Calu3 (cell line): ENCODE measurements at regions not wholly inside any gene's neighbourhood (a gene's known extent, or its start where the extent isn't known, plus 50 kb on each side); places are given as distances from the start of the nearest gene placed in this dataset.

Experiments
- BruUV-seq: library from RNA; stranded (reverse); fragments of 400-500 nt; replicated peaks from 2 replicates; lab custom pipeline; 2021; lab: Mats Ljungman, UMichigan
- CTCF ChIA-PET: fragments of 300-600 bp; sonication (Branson Sonifier 250); formaldehyde crosslinking; loops from one replicate; lab custom pipeline; 2022; ENCODE audit warnings: antibody characterized with exemption; lab: Charles Lee
- DNase-seq: peaks from one replicate; pipeline ENCODE4 v3.0.0; 2022
- H3K27ac Mint-ChIP-seq: one replicate; pipeline ENCODE4 v1.8.0; 2022; ENCODE audit warnings: mixed read lengths; ENCODE audit not compliant: unreplicated experiment
- H3K27me3 Mint-ChIP-seq: one replicate; pipeline ENCODE4 v1.8.0; 2022; ENCODE audit warnings: mixed read lengths; ENCODE audit not compliant: unreplicated experiment
- H3K36me3 Mint-ChIP-seq: one replicate; pipeline ENCODE4 v1.8.0; 2022; ENCODE audit warnings: mild to moderate bottlenecking, moderate library complexity, mixed read lengths; ENCODE audit not compliant: insufficient read depth, unreplicated experiment
- H3K4me1 Mint-ChIP-seq: one replicate; pipeline ENCODE4 v1.8.0; 2022; ENCODE audit warnings: mild to moderate bottlenecking, low read depth, mixed read lengths; ENCODE audit not compliant: unreplicated experiment
- H3K4me3 Mint-ChIP-seq: one replicate; pipeline ENCODE4 v1.8.0; 2022; ENCODE audit warnings: mild to moderate bottlenecking, low read depth, moderate library complexity, mixed read lengths; ENCODE audit not compliant: unreplicated experiment
- H3K9me3 Mint-ChIP-seq: one replicate; pipeline ENCODE4 v1.8.0; 2022; ENCODE audit warnings: low read depth, mixed read lengths; ENCODE audit not compliant: unreplicated experiment
- intact Hi-C: fragments of 100-400 bp; cut with micrococcal nuclease; formaldehyde crosslinking; loops from one replicate; pipeline ENCODE4 v1.10.0; 2022; ENCODE audit not compliant: unreplicated experiment
- TF ChIP-seq, protein P1 (sequence below): fragments of 200-600 bp; IDR thresholded peaks from one replicate; pipeline ENCODE4 v1.8.0; 2022; ENCODE audit warnings: antibody characterized with exemption; ENCODE audit not compliant: unreplicated experiment

DNA sequence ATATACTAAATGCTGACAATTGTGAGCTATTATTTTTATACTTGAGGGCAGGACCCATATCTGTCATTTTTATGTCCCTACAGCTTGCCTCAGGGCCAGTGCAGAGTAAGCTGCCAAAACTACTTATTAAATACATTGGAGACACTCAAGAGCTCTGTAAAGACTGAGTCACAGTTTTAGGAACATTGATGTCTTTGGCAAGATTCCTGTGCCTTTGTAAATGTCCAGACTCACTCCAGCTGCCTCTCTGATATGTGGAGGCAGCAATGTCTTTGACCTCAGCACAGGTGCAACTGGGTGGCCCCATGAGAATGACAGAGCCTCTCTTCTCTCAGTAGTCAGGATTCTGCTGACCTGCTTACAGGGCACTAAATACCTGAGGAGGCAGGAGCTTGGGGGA is 363.2 kb downstream of the OSTF1 start:
- DNase-seq, result no peak

DNA sequence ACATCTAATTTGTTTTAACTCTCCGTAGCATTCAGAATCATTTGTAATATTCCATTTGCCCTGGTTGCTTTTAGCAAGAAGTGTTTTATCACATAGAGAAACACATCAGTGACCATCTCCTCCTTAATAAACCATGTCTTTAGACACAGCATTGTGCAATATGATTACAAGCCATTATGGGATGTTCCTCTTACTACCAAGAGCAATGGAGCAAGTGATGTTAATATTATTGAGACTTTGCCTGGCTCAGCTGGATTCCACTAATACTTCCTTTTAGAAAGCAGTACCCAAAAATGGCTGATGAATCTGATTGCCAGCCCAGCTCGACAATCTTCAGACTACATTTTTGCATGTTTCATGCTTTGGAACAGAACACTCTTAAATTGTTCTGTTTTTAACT is 364.2 kb downstream of the OSTF1 start:
- Mint-ChIP-seq H3K4me1 (no peaks in the 10 kb centered on the region), H3K36me3 (no peaks in the 10 kb centered on the region), H3K27me3 (peaks cover 63% of the 10 kb centered on the region), H3K4me3 (no peak overlapping the region), H3K27ac (no peak overlapping the region), H3K9me3 (no peaks in the 10 kb centered on the region)
- intact Hi-C loops, result no loop called here
- TF ChIP-seq, protein P1, sequence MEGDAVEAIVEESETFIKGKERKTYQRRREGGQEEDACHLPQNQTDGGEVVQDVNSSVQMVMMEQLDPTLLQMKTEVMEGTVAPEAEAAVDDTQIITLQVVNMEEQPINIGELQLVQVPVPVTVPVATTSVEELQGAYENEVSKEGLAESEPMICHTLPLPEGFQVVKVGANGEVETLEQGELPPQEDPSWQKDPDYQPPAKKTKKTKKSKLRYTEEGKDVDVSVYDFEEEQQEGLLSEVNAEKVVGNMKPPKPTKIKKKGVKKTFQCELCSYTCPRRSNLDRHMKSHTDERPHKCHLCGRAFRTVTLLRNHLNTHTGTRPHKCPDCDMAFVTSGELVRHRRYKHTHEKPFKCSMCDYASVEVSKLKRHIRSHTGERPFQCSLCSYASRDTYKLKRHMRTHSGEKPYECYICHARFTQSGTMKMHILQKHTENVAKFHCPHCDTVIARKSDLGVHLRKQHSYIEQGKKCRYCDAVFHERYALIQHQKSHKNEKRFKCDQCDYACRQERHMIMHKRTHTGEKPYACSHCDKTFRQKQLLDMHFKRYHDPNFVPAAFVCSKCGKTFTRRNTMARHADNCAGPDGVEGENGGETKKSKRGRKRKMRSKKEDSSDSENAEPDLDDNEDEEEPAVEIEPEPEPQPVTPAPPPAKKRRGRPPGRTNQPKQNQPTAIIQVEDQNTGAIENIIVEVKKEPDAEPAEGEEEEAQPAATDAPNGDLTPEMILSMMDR, result no peak
- BruUV-seq, result no TSS peak
- CTCF ChIA-PET, result no interaction called here
- no peak for DNase-seq

More for the DNA sequence above, 363.2 kb downstream of the OSTF1 start:
- H3K27me3 Mint-ChIP-seq, result peaks cover 65% of the 10 kb centered on the region
- H3K9me3 Mint-ChIP-seq, result no peaks in the 10 kb centered on the region
- no peaks in the 10 kb centered on the region for H3K36me3 Mint-ChIP-seq
- CTCF ChIA-PET, result no interaction called here
- H3K4me1 Mint-ChIP-seq, result no peaks in the 10 kb centered on the region
- TF ChIP-seq, protein P1, result no peak
- H3K27ac Mint-ChIP-seq, result no peak overlapping the region
- no peak overlapping the region for H3K4me3 Mint-ChIP-seq
- no TSS peak for BruUV-seq
- intact Hi-C loops, result no loop called here

DNA sequence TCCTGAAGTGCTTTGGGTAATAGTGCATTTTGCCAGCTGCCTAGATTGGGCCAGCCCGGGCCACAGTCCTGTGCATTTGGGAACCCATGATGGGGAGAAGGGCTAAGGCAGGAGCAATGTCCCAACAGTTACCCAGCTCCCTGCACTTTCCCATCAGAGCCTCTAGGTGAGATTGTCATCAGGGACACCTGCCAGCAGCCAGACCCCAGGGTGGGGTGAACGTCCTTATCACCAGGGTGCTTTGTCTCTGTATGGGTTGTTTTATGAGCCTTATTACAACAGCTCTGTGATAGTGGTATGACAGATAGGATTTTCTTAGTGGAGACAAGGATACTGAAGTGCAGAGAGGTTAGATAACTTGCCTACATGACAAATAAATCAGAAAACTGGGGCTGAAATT is 365.7 kb downstream of the OSTF1 start:
- CTCF ChIA-PET, result no interaction called here
- no peaks in the 10 kb centered on the region for H3K4me1 Mint-ChIP-seq

DNA sequence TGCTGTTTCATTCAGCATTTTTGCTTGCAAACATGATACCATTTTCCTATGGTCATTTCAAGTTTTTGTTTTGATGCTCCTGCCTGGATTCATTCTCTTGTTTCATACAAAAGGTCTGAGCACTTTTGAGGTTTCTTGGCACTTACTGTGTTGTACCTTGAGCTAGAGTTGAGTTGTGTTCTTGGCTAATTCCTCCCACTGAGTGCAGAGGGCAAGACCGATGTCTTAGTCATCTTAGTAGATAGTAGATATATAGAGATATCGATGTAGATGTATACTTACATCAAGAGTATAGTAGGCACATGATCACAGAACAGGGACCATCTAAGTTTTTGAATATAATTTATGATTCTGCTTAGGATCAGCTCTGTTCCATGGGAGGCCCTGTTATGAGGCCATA is 366.6 kb downstream of the OSTF1 start:
- Mint-ChIP-seq H3K4me1 (no peaks in the 10 kb centered on the region), H3K36me3 (no peaks in the 10 kb centered on the region), H3K9me3 (no peaks in the 10 kb centered on the region), H3K27ac (no peak overlapping the region), H3K27me3 (peaks cover 47% of the 10 kb centered on the region), H3K4me3 (no peak overlapping the region)
- DNase-seq, result no peak
- TF ChIP-seq, protein P1, result no peak
- CTCF ChIA-PET, result no interaction called here
- BruUV-seq, result no TSS peak
- intact Hi-C loops, result no loop called here

More for the DNA sequence above, 365.7 kb downstream of the OSTF1 start:
- intact Hi-C loops, result no loop called here
- no TSS peak for BruUV-seq
- peaks cover 52% of the 10 kb centered on the region for H3K27me3 Mint-ChIP-seq
- H3K36me3 Mint-ChIP-seq, result no peaks in the 10 kb centered on the region
- no peaks in the 10 kb centered on the region for H3K9me3 Mint-ChIP-seq
- H3K27ac Mint-ChIP-seq, result no peak overlapping the region
- DNase-seq, result no peak
- no peak overlapping the region for H3K4me3 Mint-ChIP-seq
- TF ChIP-seq, protein P1, result no peak
